Neural progenitor cell (in vitro differentiated cells): ENCODE measurements at regions not wholly inside any gene's neighbourhood (a gene's known extent, or its start where the extent isn't known, plus 50 kb on each side); places are given as distances from the start of the nearest gene placed in this dataset.

ENCODE experiments used
- DNase-seq: peaks from one replicate; pipeline ENCODE4 v3.0.0-alpha.2; 2016; ENCODE audit warnings: low spot score
- H2AFZ ChIP-seq: fragments of 200-600 bp; sonication (generic); replicated peaks from 2 replicates; pipeline ENCODE4 v1.6.1; 2016; ENCODE audit warnings: antibody characterized with exemption
- H3F3A ChIP-seq: fragments of 200-600 bp; sonication (generic); 2 replicates; pipeline ENCODE4 v1.6.1; 2016; ENCODE audit warnings: antibody characterized with exemption, low read depth
- H3K27ac ChIP-seq: fragments of 200-600 bp; sonication (generic); 2 replicates; pipeline ENCODE4 v1.5.1; 2016; ENCODE audit warnings: mild to moderate bottlenecking
- H3K27me3 ChIP-seq: fragments of 200-600 bp; sonication (generic); 2 replicates; pipeline ENCODE4 v1.6.1; 2016; ENCODE audit warnings: mild to moderate bottlenecking, moderate library complexity
- H3K36me3 ChIP-seq: fragments of 200-600 bp; sonication (generic); 2 replicates; pipeline ENCODE4 v1.5.1; 2016
- H3K4me1 ChIP-seq: fragments of 200-600 bp; sonication (generic); 2 replicates; pipeline ENCODE4 v1.6.1; 2016; ENCODE audit warnings: mixed run types
- H3K4me2 ChIP-seq: fragments of 200-600 bp; sonication (generic); 2 replicates; pipeline ENCODE4 v1.6.1; 2016
- H3K4me3 ChIP-seq: fragments of 200-600 bp; sonication (generic); 2 replicates; pipeline ENCODE4 v1.5.1; 2016
- H3K79me2 ChIP-seq: fragments of 200-600 bp; sonication (generic); 2 replicates; pipeline ENCODE4 v1.6.1; 2016; ENCODE audit warnings: low read depth
- H3K9ac ChIP-seq: fragments of 200-600 bp; sonication (generic); 2 replicates; pipeline ENCODE4 v1.6.1; 2016
- H3K9me3 ChIP-seq: fragments of 200-600 bp; sonication (generic); 2 replicates; pipeline ENCODE4 v1.5.1; 2016; ENCODE audit warnings: low read depth
- H4K20me1 ChIP-seq: fragments of 200-600 bp; sonication (generic); 2 replicates; pipeline ENCODE4 v1.6.1; 2016; ENCODE audit warnings: low read depth
- H3K27ac Mint-ChIP-seq: 3 replicates; pipeline ENCODE4 v1.8.0; 2021; ENCODE audit warnings: mixed read lengths
- H3K27me3 Mint-ChIP-seq: 2 replicates; pipeline ENCODE4 v1.8.0; 2022; ENCODE audit warnings: low read depth, mild to moderate bottlenecking, inconsistent platforms, moderate library complexity, mixed read lengths; ENCODE audit not compliant: insufficient read depth
- H3K36me3 Mint-ChIP-seq: 3 replicates; pipeline ENCODE4 v1.8.0; 2021; ENCODE audit warnings: mixed read lengths
- H3K4me1 Mint-ChIP-seq: 3 replicates; pipeline ENCODE4 v1.8.0; 2021; ENCODE audit warnings: mixed read lengths
- H3K4me3 Mint-ChIP-seq: 3 replicates; pipeline ENCODE4 v1.8.0; 2021; ENCODE audit warnings: mild to moderate bottlenecking, moderate library complexity, mixed read lengths
- H3K9me3 Mint-ChIP-seq: 3 replicates; pipeline ENCODE4 v1.8.0; 2020; ENCODE audit warnings: mixed read lengths
- EZH2 ChIP-seq: fragments of 200-600 bp; sonication (generic); IDR thresholded peaks from 2 replicates; pipeline ENCODE4 v1.6.1; 2017; ENCODE audit warnings: antibody characterized with exemption, mild to moderate bottlenecking, moderate library complexity
- EZH2phosphoT487 ChIP-seq: fragments of 200-600 bp; sonication (generic); IDR thresholded peaks from 2 replicates; pipeline ENCODE4 v1.6.1; 2017; ENCODE audit warnings: antibody characterized with exemption
- TF ChIP-seq, protein P1 (sequence below): fragments of 200-600 bp; sonication (generic); IDR thresholded peaks from 2 replicates; pipeline ENCODE4 v1.5.1; 2017; ENCODE audit warnings: antibody characterized with exemption, mild to moderate bottlenecking

DNA sequence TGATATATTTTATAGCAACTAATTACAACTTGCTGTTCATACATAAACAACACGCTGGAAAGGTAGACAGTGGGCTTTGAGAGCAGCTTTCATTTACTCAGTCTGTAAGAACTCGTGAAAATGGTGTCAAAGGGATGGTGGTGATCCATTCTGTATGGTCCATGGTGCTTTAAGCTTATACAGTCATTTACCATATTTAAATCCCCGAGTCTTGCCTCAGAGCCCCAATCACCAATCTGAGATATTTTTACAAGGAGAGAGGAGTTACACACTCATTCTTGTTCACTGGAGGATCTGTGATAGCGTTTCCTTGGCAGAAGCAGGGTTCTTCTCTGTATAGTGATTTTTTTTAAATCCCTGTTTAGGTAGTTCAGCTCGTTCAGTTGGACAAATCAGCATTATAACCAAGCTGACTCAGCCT is 694.6 kb downstream of the USP25 start:
- TF ChIP-seq EZH2phosphoT487 (no peak), EZH2 (no peak)
- TF ChIP-seq, protein P1, sequence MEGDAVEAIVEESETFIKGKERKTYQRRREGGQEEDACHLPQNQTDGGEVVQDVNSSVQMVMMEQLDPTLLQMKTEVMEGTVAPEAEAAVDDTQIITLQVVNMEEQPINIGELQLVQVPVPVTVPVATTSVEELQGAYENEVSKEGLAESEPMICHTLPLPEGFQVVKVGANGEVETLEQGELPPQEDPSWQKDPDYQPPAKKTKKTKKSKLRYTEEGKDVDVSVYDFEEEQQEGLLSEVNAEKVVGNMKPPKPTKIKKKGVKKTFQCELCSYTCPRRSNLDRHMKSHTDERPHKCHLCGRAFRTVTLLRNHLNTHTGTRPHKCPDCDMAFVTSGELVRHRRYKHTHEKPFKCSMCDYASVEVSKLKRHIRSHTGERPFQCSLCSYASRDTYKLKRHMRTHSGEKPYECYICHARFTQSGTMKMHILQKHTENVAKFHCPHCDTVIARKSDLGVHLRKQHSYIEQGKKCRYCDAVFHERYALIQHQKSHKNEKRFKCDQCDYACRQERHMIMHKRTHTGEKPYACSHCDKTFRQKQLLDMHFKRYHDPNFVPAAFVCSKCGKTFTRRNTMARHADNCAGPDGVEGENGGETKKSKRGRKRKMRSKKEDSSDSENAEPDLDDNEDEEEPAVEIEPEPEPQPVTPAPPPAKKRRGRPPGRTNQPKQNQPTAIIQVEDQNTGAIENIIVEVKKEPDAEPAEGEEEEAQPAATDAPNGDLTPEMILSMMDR = no peak
- no peaks in the 10 kb centered on the region for H3F3A ChIP-seq
- no peak overlapping the region for H3K27ac ChIP-seq
- Mint-ChIP-seq H3K9me3 (peaks cover 3% of the 10 kb centered on the region), H3K4me3 (no peak overlapping the region), H3K36me3 (peaks cover 3% of the 10 kb centered on the region), H3K27ac (no peak overlapping the region), H3K4me1 (peaks cover 11% of the 10 kb centered on the region), H3K27me3 (peaks cover 2% of the 10 kb centered on the region)
- H4K20me1 ChIP-seq = no peaks in the 10 kb centered on the region
- H3K9me3 ChIP-seq = no peaks in the 10 kb centered on the region
- H3K4me3 ChIP-seq = no peak overlapping the region
- no peaks in the 10 kb centered on the region for H3K36me3 ChIP-seq
- H3K4me2 ChIP-seq = no peak overlapping the region
- no peaks in the 10 kb centered on the region for H3K79me2 ChIP-seq
- no peak overlapping the region for H3K9ac ChIP-seq
- H2AFZ ChIP-seq = no peak overlapping the region
- DNase-seq = no peak
- no peaks in the 10 kb centered on the region for H3K27me3 ChIP-seq
- H3K4me1 ChIP-seq = no peaks in the 10 kb centered on the region

DNA sequence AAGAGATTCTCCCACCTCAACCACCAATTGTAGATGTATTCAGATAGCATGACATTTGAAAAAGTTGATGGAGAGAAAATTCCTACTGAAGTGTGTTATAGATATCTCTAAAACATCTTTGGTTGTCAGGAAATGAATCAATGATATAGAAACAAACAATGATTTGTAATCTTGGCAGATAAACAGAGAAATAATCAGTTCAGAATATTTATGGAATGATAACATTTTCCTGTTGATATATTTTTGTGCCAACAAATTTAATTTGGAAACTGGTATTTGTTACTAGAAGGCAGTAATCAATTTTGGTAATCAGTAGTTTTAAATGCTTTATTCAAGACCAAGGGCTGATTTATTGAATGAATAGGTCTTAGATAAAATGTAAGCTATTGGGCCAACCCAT is 695.6 kb downstream of the USP25 start:
- Histone ChIP-seq H3F3A (no peaks in the 10 kb centered on the region), H3K27ac (no peak overlapping the region), H4K20me1 (no peaks in the 10 kb centered on the region), H3K4me2 (no peak overlapping the region), H3K4me3 (no peak overlapping the region), H2AFZ (no peak overlapping the region), H3K4me1 (no peaks in the 10 kb centered on the region), H3K79me2 (no peaks in the 10 kb centered on the region), H3K9ac (no peak overlapping the region), H3K9me3 (no peaks in the 10 kb centered on the region), H3K27me3 (no peaks in the 10 kb centered on the region), H3K36me3 (no peaks in the 10 kb centered on the region)
- DNase-seq = no peak
- peaks cover 2% of the 10 kb centered on the region for H3K4me1 Mint-ChIP-seq
- H3K27ac Mint-ChIP-seq = no peak overlapping the region
- no peak overlapping the region for H3K4me3 Mint-ChIP-seq
- H3K27me3 Mint-ChIP-seq = no peaks in the 10 kb centered on the region
- H3K9me3 Mint-ChIP-seq = peaks cover 3% of the 10 kb centered on the region
- TF ChIP-seq, protein P1 = no peak
- TF ChIP-seq EZH2phosphoT487 (no peak), EZH2 (no peak)
- H3K36me3 Mint-ChIP-seq = peaks cover 3% of the 10 kb centered on the region

DNA sequence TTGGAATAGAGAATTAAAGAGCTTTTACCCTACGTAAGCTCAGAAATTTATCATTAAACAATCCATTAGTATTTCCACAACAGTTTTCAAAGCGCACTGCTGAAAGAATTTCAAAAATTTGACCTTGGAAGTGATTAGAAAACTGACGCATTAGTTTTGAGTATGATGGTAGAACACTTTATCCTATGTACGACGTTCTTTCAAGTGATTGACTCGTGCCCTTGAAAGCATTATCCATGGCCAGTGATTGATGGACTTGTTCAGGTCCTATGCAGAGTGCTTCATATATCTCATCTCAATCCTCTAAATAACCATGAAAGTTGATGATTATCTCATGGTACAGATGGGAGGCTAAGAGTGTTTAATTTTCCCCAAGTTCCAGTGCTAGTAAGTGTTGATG is 697.2 kb downstream of the USP25 start:
- Mint-ChIP-seq H3K9me3 (peaks cover 3% of the 10 kb centered on the region), H3K4me1 (peaks cover 7% of the 10 kb centered on the region), H3K36me3 (peaks cover 3% of the 10 kb centered on the region), H3K4me3 (no peak overlapping the region), H3K27ac (no peak overlapping the region), H3K27me3 (no peaks in the 10 kb centered on the region)
- Histone ChIP-seq H4K20me1 (no peaks in the 10 kb centered on the region), H3K4me1 (no peaks in the 10 kb centered on the region), H3K9me3 (no peaks in the 10 kb centered on the region), H3K79me2 (no peaks in the 10 kb centered on the region), H3K4me3 (no peak overlapping the region), H3K9ac (no peak overlapping the region), H3K4me2 (no peak overlapping the region), H3K36me3 (no peaks in the 10 kb centered on the region), H3F3A (no peaks in the 10 kb centered on the region), H3K27ac (no peak overlapping the region), H2AFZ (no peak overlapping the region), H3K27me3 (no peaks in the 10 kb centered on the region)
- DNase-seq = no peak
- no peak for TF ChIP-seq EZH2phosphoT487
- TF ChIP-seq, protein P1 = no peak
- no peak for TF ChIP-seq EZH2
